ENCODE measurements at regions not wholly inside any gene's neighbourhood (a gene's known extent, or its start where the extent isn't known, plus 50 kb on each side); places are given as distances from the start of the nearest gene placed in this dataset.

- FAIRE-seq: no peak
- TF ChIP-seq EZH2 (IDR thresholded peaks at IDR 0.05; ENCODE audit: borderline replicate concordance, low read depth, low read length, severe bottlenecking): no peak
- no peak for TF ChIP-seq POLR2AphosphoS5 (IDR thresholded peaks at IDR 0.05; ENCODE audit: insufficient read depth, low read depth, low read length)
- no peak for TF ChIP-seq MAX (IDR thresholded peaks at IDR 0.05; ENCODE audit: insufficient read depth, insufficient read length)
- no peak for TF ChIP-seq CTCF (IDR thresholded peaks at IDR 0.05; ENCODE audit: extremely low read depth in 1 of 2, insufficient read depth in 1 of 2, low read depth in 1 of 2, low read length in 2 of 2)
- TF ChIP-seq JUN (IDR thresholded peaks at IDR 0.05; ENCODE audit: borderline replicate concordance, insufficient read depth, insufficient read length, low read depth): no peak
- no peak for TF ChIP-seq FOS (IDR thresholded peaks at IDR 0.05; ENCODE audit: borderline replicate concordance, insufficient read depth, low read length)
- Histone ChIP-seq H3K9me1 (replicated peaks; ENCODE audit: control insufficient read depth, extremely low read depth, insufficient read depth, low read length) (no peaks in the 10 kb centered on the region), H3K36me3 (ENCODE audit: control insufficient read depth in 2 of 2, extremely low read depth in 1 of 2, insufficient read depth in 2 of 2, low read length in 2 of 2) (no peaks in the 10 kb centered on the region), H4K20me1 (replicated peaks; ENCODE audit: control insufficient read depth, extremely low read depth, insufficient read depth, low read length) (no peaks in the 10 kb centered on the region), H3K4me2 (ENCODE audit: insufficient read depth, low read length) (no peak overlapping the region), H3K9me3 (replicated peaks; ENCODE audit: control insufficient read depth, insufficient read depth, low read length) (no peaks in the 10 kb centered on the region), H3K9ac (replicated peaks; ENCODE audit: extremely low read depth, insufficient read depth, low read length) (no peak overlapping the region), H3K27ac (ENCODE audit: insufficient read depth, low read depth, low read length) (no peak overlapping the region), H2AFZ (ENCODE audit: low read depth, low read length) (no peak overlapping the region), H3K4me3 (replicated peaks in 1 of 3; ENCODE audit: insufficient read depth in 1 of 3, low read depth in 1 of 3, low read length in 3 of 3) (no peak overlapping the region), H3K27me3 (ENCODE audit: control insufficient read depth in 2 of 2, insufficient read depth in 2 of 2, low read length in 2 of 2) (no peaks in the 10 kb centered on the region), H3K4me1 (ENCODE audit: control insufficient read depth, extremely low read depth, insufficient read depth, low read length) (no peaks in the 10 kb centered on the region), H3K79me2 (ENCODE audit: control insufficient read depth, insufficient read depth, low read length) (no peaks in the 10 kb centered on the region)
- BruUV-seq (replicated peaks): no TSS peak
- no peak for DNase-seq (ENCODE audit: low read depth, low spot score)
- dilution Hi-C loops (cut with MboI; ENCODE audit: extremely low pct_ligation_motif_present, low sequenced_read_pairs) (no loop called here), intact Hi-C loops (cut with micrococcal nuclease) (no loop called here)
- ChIA-PET CTCF (no interaction called here), POLR2A (no interaction called here)
Measured at GRCh38 chr4:44984083-44984482, 257.7 kb upstream of the GNPDA2 start.

- H4K20me1 ChIP-seq (replicated peaks; ENCODE audit: control insufficient read depth, extremely low read depth, insufficient read depth, low read length): no peaks in the 10 kb centered on the region
- no peaks in the 10 kb centered on the region for H3K36me3 ChIP-seq (ENCODE audit: control insufficient read depth in 2 of 2, extremely low read depth in 1 of 2, insufficient read depth in 2 of 2, low read length in 2 of 2)
- POLR2A ChIA-PET: no interaction called here
- H3K4me1 ChIP-seq (ENCODE audit: control insufficient read depth, extremely low read depth, insufficient read depth, low read length): no peaks in the 10 kb centered on the region
- no TSS peak for BruUV-seq (replicated peaks)
- intact Hi-C loops (cut with micrococcal nuclease): no loop called here
- H3K4me2 ChIP-seq (ENCODE audit: insufficient read depth, low read length): no peak overlapping the region
- no peaks in the 10 kb centered on the region for H3K9me3 ChIP-seq (replicated peaks; ENCODE audit: control insufficient read depth, insufficient read depth, low read length)
- no peaks in the 10 kb centered on the region for H3K79me2 ChIP-seq (ENCODE audit: control insufficient read depth, insufficient read depth, low read length)
- no peaks in the 10 kb centered on the region for H3K27me3 ChIP-seq (ENCODE audit: control insufficient read depth in 2 of 2, insufficient read depth in 2 of 2, low read length in 2 of 2)
- dilution Hi-C loops (cut with MboI; ENCODE audit: extremely low pct_ligation_motif_present, low sequenced_read_pairs): no loop called here
- TF ChIP-seq MAX (IDR thresholded peaks at IDR 0.05; ENCODE audit: insufficient read depth, insufficient read length): no peak
- no peak for TF ChIP-seq MYC (IDR thresholded peaks at IDR 0.05; ENCODE audit: low read depth, low read length)
- no peak for TF ChIP-seq POLR2AphosphoS5 (IDR thresholded peaks at IDR 0.05; ENCODE audit: insufficient read depth, low read depth, low read length)
- no peak for TF ChIP-seq FOS (IDR thresholded peaks at IDR 0.05; ENCODE audit: borderline replicate concordance, insufficient read depth, low read length)
- no peak for TF ChIP-seq GATA2 (IDR thresholded peaks at IDR 0.05; ENCODE audit: insufficient read depth, insufficient read length, low read depth, low read length)
- TF ChIP-seq JUN (IDR thresholded peaks at IDR 0.05; ENCODE audit: borderline replicate concordance, insufficient read depth, insufficient read length, low read depth): no peak
- no peak for TF ChIP-seq EZH2 (IDR thresholded peaks at IDR 0.05; ENCODE audit: borderline replicate concordance, low read depth, low read length, severe bottlenecking)
- TF ChIP-seq POLR2A (IDR thresholded peaks at IDR 0.05; ENCODE audit: low read depth, low read length): no peak
- no peak for TF ChIP-seq CTCF (IDR thresholded peaks at IDR 0.05; ENCODE audit: extremely low read depth in 1 of 2, insufficient read depth in 1 of 2, low read depth in 1 of 2, low read length in 2 of 2)
- DNase-seq (ENCODE audit: low read depth, low spot score) (no peak), FAIRE-seq (no peak)
- H3K9ac ChIP-seq (replicated peaks; ENCODE audit: extremely low read depth, insufficient read depth, low read length): no peak overlapping the region
- CTCF ChIA-PET: no interaction called here
- no peaks in the 10 kb centered on the region for H3K9me1 ChIP-seq (replicated peaks; ENCODE audit: control insufficient read depth, extremely low read depth, insufficient read depth, low read length)
- no peak overlapping the region for H3K4me3 ChIP-seq (replicated peaks in 1 of 3; ENCODE audit: insufficient read depth in 1 of 3, low read depth in 1 of 3, low read length in 3 of 3)
- H2AFZ ChIP-seq (ENCODE audit: low read depth, low read length): no peak overlapping the region
- H3K27ac ChIP-seq (ENCODE audit: insufficient read depth, low read depth, low read length): no peak overlapping the region
Measured at GRCh38 chr4:44983083-44983482, 256.7 kb upstream of the GNPDA2 start.

Data from endothelial cell of umbilical vein (primary cell).